ENCODE measurements at regions not wholly inside any gene's neighbourhood (a gene's known extent, or its start where the extent isn't known, plus 50 kb on each side); places are given as distances from the start of the nearest gene placed in this dataset.

DNA sequence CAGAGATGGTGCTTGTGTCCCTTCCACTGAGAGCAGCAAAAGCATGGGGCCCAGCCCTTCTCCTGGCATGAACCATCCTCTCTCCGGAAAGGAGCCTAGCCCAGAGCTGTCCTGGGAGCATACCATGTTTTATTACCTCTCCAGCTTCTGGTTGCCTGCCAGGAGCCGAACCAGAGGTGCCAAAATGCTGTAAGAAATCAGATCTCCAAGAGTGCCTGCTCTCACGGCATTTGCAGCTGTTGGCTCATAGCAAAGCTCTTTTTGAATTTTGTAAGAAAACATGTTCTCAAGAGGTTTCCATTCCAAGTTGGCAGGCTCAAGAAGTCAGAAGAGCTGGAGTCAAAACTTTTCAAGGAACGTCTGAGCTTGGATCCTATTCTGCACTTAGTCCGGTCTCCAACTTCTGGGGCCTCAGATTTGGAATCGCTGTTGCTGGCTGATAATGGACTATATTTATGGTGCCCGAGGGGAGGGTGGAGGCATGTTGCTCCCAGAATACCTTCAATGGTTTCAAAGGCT, 211.7 kb upstream of the MKI67 start:
- H3K27ac Mint-ChIP-seq = no peak overlapping the region
- H3K36me3 Mint-ChIP-seq (ENCODE audit: low read depth) = no peaks in the 10 kb centered on the region
- H3K27me3 Mint-ChIP-seq (ENCODE audit: low read depth) = no peaks in the 10 kb centered on the region
- intact Hi-C loops (cut with micrococcal nuclease) = no loop called here
- H3K9me3 Mint-ChIP-seq = no peaks in the 10 kb centered on the region
- H3K4me3 Mint-ChIP-seq (ENCODE audit: low read depth) = no peak overlapping the region
- no peaks in the 10 kb centered on the region for H3K4me1 Mint-ChIP-seq (ENCODE audit: low read depth)
- no peak for DNase-seq (ENCODE audit: low spot score)

DNA sequence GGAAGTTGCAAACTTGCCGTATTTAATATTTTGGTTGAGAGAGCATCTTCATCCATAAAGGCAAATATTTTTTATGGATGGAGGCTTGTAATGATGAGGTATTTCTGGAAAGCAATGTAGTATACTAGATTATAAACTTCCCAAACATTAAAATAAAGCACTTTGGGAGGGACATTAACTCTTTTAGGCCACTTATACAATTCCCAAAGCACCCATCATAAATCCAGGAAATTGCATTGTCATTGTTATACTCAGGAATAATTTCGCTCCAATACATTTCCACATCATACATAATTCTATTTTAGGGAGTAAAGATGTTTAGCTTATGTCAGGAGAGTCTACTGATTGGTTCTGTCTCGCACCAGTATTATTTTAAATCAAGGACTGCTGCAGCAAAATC, 212.7 kb upstream of the MKI67 start:
- intact Hi-C loops (cut with micrococcal nuclease) = no loop called here
- no peak overlapping the region for H3K27ac Mint-ChIP-seq
- H3K4me3 Mint-ChIP-seq (ENCODE audit: low read depth) = no peak overlapping the region
- H3K4me1 Mint-ChIP-seq (ENCODE audit: low read depth) = no peaks in the 10 kb centered on the region
- H3K27me3 Mint-ChIP-seq (ENCODE audit: low read depth) = peaks cover 2% of the 10 kb centered on the region
- DNase-seq (ENCODE audit: low spot score) = no peak
- H3K9me3 Mint-ChIP-seq = no peaks in the 10 kb centered on the region
- no peaks in the 10 kb centered on the region for H3K36me3 Mint-ChIP-seq (ENCODE audit: low read depth)

DNA sequence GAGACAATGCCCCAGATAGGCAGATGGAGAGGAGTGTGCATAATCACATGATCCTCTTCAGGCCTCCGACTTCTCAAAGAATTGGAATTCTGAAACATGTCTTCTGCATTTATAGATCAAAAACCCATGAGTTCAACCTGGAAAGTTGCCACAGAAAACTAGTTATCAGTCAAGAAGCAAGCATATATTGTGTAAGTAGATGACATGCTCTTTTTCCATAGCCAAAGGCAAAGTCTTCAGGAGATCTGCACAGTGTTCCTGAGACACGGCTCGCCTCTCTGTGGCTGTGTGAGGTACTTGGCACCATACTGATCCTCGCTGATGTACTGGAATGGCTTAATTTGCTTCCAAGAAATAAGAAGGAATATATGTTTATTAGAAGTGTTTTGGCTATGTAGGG, 213.5 kb upstream of the MKI67 start:
- Mint-ChIP-seq H3K4me1 (ENCODE audit: low read depth) (no peaks in the 10 kb centered on the region), H3K36me3 (ENCODE audit: low read depth) (no peaks in the 10 kb centered on the region)
- intact Hi-C loops (cut with micrococcal nuclease) = no loop called here

DNA sequence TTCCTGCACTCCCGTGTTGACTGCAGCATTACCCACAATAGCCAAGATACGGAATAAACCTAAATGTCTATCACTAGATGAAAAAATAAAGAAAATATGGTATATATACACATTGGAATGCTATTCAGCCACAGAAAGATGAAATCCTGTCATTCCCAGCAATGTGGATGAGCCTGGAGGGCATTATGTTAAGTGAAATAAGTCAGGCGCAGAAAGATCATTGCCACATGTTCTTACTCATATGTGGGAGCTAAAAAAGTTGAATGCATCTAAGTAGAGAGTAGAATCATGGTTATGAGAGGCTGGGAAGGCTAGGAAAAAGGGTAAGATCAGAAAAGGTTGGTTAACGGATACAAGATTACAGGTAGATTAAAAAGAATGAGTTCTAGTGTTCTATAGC, 219.1 kb upstream of the MKI67 start:
- intact Hi-C loops (cut with micrococcal nuclease) = no loop called here
- Mint-ChIP-seq H3K27me3 (ENCODE audit: low read depth) (peaks cover 6% of the 10 kb centered on the region), H3K36me3 (ENCODE audit: low read depth) (no peaks in the 10 kb centered on the region), H3K4me1 (ENCODE audit: low read depth) (no peaks in the 10 kb centered on the region), H3K4me3 (ENCODE audit: low read depth) (no peak overlapping the region), H3K27ac (no peak overlapping the region), H3K9me3 (no peaks in the 10 kb centered on the region)
- DNase-seq (ENCODE audit: low spot score) = no peak

More for the DNA sequence above, 213.5 kb upstream of the MKI67 start:
- no peak overlapping the region for H3K4me3 Mint-ChIP-seq (ENCODE audit: low read depth)
- H3K9me3 Mint-ChIP-seq = no peaks in the 10 kb centered on the region
- peaks cover 3% of the 10 kb centered on the region for H3K27me3 Mint-ChIP-seq (ENCODE audit: low read depth)
- H3K27ac Mint-ChIP-seq = no peak overlapping the region
- DNase-seq (ENCODE audit: low spot score) = no peak

DNA sequence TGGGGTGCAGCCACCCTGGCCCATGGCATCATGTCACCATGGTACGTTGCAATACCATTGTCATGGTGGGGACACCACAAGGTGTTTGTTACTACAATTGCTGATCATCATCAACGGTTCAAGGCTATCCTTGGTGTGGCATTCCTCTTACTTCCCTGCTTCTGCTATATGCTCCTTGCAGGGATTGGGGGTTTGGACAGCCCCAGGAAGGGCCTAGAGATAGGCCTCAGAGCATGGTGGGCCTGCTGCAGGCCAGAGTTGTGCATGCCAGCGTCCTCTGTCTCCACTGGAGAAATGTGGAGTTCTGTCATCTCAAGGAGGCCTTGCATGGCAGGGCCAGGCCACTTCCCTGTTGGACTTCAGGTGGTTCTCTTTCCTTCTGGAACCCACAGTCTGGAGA, 234.6 kb upstream of the MKI67 start:
- Mint-ChIP-seq H3K9me3 (no peaks in the 10 kb centered on the region), H3K36me3 (ENCODE audit: low read depth) (no peaks in the 10 kb centered on the region), H3K27ac (no peak overlapping the region), H3K4me3 (ENCODE audit: low read depth) (no peak overlapping the region), H3K27me3 (ENCODE audit: low read depth) (no peaks in the 10 kb centered on the region), H3K4me1 (ENCODE audit: low read depth) (no peaks in the 10 kb centered on the region)
- no peak for DNase-seq (ENCODE audit: low spot score)
- intact Hi-C loops (cut with micrococcal nuclease) = no loop called here

DNA sequence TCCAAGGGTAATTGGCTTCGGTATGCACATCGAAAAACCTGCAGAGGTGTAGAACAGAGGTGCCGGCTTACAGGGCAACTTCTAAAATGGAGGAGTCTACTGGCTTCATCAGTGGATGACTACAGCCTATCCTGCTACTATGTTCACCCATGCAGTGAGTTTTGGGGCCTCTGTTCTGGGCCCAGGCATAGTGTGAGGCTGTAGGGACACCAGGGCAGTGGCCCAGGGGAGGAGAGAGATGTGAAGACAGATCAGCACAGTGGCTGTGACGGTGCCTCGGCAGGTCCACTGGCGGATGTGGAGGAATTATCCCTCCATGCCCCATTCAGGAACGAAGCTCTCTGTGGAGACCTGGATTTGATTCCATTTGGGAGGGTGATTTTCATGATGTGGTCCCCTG, 235.3 kb upstream of the MKI67 start:
- no peak overlapping the region for H3K27ac Mint-ChIP-seq
- no peak overlapping the region for H3K4me3 Mint-ChIP-seq (ENCODE audit: low read depth)
- no peaks in the 10 kb centered on the region for H3K9me3 Mint-ChIP-seq
- H3K36me3 Mint-ChIP-seq (ENCODE audit: low read depth) = no peaks in the 10 kb centered on the region
- H3K27me3 Mint-ChIP-seq (ENCODE audit: low read depth) = no peaks in the 10 kb centered on the region
- no peaks in the 10 kb centered on the region for H3K4me1 Mint-ChIP-seq (ENCODE audit: low read depth)
- intact Hi-C loops (cut with micrococcal nuclease) = no loop called here
- DNase-seq (ENCODE audit: low spot score) = no peak

DNA sequence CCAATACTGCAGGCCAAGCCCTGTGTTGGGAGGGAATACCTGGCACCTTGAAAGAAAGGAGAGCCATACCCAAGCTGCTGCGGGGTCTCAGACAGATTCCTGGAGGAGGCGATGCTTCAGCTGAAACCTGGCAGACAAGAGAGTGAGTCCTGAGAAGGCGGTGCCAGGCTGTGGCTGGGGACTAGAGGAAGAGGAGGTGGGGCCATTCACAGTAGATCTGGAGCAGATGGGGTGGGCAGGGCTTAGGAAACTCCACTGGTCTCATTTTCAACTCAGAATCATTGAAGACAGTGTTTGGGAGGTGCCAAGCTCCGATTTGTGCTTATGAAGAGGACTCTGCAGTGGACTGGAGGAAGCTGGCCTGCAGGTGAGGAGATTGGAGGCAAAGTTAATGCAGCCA, 236.3 kb upstream of the MKI67 start:
- no peaks in the 10 kb centered on the region for H3K4me1 Mint-ChIP-seq (ENCODE audit: low read depth)
- H3K4me3 Mint-ChIP-seq (ENCODE audit: low read depth) = no peak overlapping the region
- H3K36me3 Mint-ChIP-seq (ENCODE audit: low read depth) = no peaks in the 10 kb centered on the region
- intact Hi-C loops (cut with micrococcal nuclease) = no loop called here
- no peak overlapping the region for H3K27ac Mint-ChIP-seq
- H3K27me3 Mint-ChIP-seq (ENCODE audit: low read depth) = no peaks in the 10 kb centered on the region
- H3K9me3 Mint-ChIP-seq = no peaks in the 10 kb centered on the region
- DNase-seq (ENCODE audit: low spot score) = no peak

DNA sequence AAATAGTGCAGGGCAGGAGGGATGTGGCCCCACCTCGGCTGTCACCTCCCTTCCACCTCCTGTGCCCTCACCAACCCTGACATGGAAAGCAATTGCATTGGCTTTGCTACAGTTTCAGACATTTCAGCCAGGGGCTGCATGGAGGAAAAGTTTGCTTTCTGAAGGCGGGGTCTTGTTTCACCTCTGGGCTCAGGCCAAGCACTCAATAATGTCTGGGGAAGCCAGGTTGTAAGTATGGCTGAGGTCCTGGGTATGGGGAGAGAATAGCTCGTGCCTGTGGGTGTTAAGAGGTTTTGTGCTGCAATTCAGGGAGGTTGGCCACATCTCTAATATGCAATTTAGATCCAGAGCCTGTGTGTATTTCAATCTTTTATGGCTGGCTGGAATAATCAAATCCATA, 238.4 kb upstream of the MKI67 start:
- Mint-ChIP-seq H3K36me3 (ENCODE audit: low read depth) (no peaks in the 10 kb centered on the region), H3K27me3 (ENCODE audit: low read depth) (no peaks in the 10 kb centered on the region), H3K9me3 (no peaks in the 10 kb centered on the region), H3K4me1 (ENCODE audit: low read depth) (no peaks in the 10 kb centered on the region), H3K4me3 (ENCODE audit: low read depth) (no peak overlapping the region), H3K27ac (no peak overlapping the region)
- DNase-seq (ENCODE audit: low spot score) = no peak
- intact Hi-C loops (cut with micrococcal nuclease) = no loop called here

DNA sequence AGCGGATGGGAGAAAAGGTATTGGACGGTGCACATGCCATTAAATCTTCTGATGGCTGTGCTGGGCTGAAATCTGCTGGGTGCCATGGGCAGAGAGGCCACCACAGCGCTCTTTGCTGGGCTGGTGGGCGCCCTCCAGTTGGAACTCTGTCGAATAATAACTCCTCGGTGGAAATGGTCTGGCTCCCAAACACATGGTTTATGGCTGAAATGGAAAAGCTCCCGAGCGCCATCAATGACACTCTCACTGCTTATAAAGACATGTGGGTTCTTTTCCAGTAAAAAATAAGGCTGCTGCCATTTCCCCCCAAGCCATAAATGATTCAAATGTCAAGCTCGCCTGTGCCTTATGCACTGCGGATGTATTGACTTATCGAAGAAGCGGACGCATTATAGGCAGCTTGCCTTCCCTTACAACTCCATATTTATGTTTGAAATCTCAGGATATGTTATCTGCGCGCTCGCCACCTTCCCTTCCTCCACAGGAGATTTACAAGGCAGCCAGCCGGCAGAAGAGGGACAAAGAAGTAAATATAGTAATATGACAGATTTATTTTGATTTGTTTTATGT, 239.0 kb upstream of the MKI67 start:
- intact Hi-C loops (cut with micrococcal nuclease) = no loop called here
- Mint-ChIP-seq H3K27me3 (ENCODE audit: low read depth) (no peaks in the 10 kb centered on the region), H3K9me3 (no peaks in the 10 kb centered on the region), H3K27ac (no peak overlapping the region), H3K4me1 (ENCODE audit: low read depth) (no peaks in the 10 kb centered on the region), H3K36me3 (ENCODE audit: low read depth) (no peaks in the 10 kb centered on the region), H3K4me3 (ENCODE audit: low read depth) (no peak overlapping the region)
- DNase-seq (ENCODE audit: low spot score) = no peak

DNA sequence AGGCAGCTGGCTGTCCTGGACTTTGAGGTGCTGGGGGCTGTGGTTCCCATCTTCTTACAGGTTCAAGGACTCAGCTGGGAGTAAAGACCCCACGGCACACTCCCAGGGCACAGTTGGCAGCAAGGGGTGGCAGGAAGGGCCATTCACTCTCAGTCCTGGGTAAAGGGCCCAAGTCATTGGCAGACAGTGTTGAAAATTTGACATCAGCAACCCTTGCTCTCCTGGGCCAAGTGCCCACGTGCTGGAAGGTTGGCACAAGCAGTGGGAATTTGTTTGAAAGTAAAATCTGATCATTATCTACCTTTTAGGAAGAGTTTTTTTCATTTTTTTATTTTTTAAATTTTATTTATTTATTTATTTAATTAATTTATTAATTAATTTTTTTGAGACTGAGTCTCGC, 241.6 kb upstream of the MKI67 start:
- no peak overlapping the region for H3K4me3 Mint-ChIP-seq (ENCODE audit: low read depth)
- intact Hi-C loops (cut with micrococcal nuclease) = no loop called here
- H3K4me1 Mint-ChIP-seq (ENCODE audit: low read depth) = peaks cover under 1% of the 10 kb centered on the region
- H3K27ac Mint-ChIP-seq = no peak overlapping the region
- H3K27me3 Mint-ChIP-seq (ENCODE audit: low read depth) = peaks cover 6% of the 10 kb centered on the region
- no peaks in the 10 kb centered on the region for H3K36me3 Mint-ChIP-seq (ENCODE audit: low read depth)
- DNase-seq (ENCODE audit: low spot score) = no peak
- no peaks in the 10 kb centered on the region for H3K9me3 Mint-ChIP-seq

DNA sequence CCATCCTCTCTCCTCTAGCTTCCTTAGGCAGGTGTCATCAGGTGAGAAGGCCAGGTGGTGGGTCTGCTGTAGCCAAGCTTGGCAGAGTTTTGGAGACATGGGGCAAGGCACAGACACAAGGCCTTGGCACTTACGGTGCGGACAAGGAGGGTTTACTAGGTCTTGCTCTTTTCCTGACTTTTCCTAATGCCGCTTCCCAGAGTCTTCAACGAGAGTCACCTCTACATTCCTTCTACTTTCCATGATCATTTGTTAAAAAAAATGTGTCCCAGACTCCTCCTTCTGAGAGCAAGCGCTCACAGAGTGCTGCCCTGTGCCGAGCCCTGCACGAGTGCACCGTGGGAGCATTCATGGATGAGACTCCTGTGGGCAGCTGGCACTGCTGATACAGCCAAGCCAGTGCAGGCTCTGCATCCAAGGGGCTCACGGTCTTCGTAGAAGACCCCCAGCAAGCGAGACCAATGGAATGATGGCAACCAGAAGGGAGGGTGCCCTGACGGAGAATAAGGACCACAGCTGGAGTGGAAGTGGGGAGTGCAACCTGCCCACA, 243.0 kb upstream of the MKI67 start:
- Mint-ChIP-seq H3K4me1 (ENCODE audit: low read depth) (peaks cover 7% of the 10 kb centered on the region), H3K27ac (no peak overlapping the region), H3K4me3 (ENCODE audit: low read depth) (no peak overlapping the region), H3K9me3 (no peaks in the 10 kb centered on the region), H3K27me3 (ENCODE audit: low read depth) (peaks cover 7% of the 10 kb centered on the region), H3K36me3 (ENCODE audit: low read depth) (no peaks in the 10 kb centered on the region)
- no peak for DNase-seq (ENCODE audit: low spot score)
- intact Hi-C loops (cut with micrococcal nuclease) = no loop called here

DNA sequence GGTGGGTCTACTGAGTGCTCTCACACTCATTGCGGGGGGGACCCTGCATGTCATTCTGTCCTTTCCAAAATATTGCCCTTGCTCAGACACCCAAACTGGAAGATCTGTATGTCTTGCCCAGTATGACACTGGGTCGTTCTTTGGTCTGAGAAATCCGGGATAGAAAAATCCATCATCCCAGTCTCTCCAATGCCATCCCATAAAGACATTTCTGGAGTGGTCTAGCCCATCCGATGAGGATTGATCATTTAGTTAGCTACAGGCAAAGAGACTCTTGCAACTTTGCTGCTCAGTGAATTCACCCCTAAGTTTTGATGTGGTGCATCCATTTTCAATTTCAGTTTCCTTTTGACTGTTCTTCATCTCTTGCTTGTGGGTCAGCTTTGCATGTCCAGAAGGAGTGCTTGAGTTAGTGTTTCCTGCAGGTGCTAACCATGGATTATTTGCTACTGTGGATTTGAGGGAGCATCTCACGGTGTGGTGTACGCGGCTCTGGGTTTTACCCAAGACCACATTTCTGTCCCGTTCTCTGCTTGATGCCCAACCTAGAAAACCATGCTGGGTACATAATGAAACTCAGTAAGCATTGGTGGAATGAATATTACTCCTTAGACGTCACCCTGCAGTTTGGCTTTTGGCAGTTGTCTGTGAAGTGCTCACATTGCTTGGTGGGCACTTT, 247.0 kb upstream of the MKI67 start:
- peaks cover 7% of the 10 kb centered on the region for H3K4me1 Mint-ChIP-seq (ENCODE audit: low read depth)
- no peak for DNase-seq (ENCODE audit: low spot score)
- no peak overlapping the region for H3K27ac Mint-ChIP-seq
- no peak overlapping the region for H3K4me3 Mint-ChIP-seq (ENCODE audit: low read depth)
- H3K36me3 Mint-ChIP-seq (ENCODE audit: low read depth) = no peaks in the 10 kb centered on the region
- H3K27me3 Mint-ChIP-seq (ENCODE audit: low read depth) = peaks cover 7% of the 10 kb centered on the region
- no peaks in the 10 kb centered on the region for H3K9me3 Mint-ChIP-seq
- intact Hi-C loops (cut with micrococcal nuclease) = no loop called here

DNA sequence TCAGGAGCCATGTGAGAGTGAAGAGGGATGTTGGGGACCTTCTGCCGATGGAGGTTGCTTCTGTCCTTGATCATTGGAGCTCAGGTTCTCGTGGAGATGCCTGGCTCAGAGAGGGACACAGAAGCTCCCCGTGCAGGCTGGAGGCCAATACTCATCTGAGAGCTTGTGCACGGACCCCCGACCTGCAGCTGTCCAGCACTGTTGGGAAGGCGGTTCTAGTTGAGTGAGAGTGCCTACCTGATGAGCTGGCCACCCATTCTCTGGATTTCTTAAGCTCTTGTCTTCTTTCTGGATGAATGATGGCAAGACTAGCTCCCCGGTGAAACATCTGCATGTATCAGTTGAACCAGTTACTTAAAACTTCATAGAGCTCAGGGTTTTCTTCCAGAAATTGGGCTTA, 247.6 kb upstream of the MKI67 start:
- Mint-ChIP-seq H3K27ac (no peak overlapping the region), H3K36me3 (ENCODE audit: low read depth) (no peaks in the 10 kb centered on the region), H3K4me1 (ENCODE audit: low read depth) (peaks cover 7% of the 10 kb centered on the region), H3K4me3 (ENCODE audit: low read depth) (no peak overlapping the region), H3K9me3 (no peaks in the 10 kb centered on the region), H3K27me3 (ENCODE audit: low read depth) (peaks cover 7% of the 10 kb centered on the region)
- intact Hi-C loops (cut with micrococcal nuclease) = no loop called here
- DNase-seq (ENCODE audit: low spot score) = no peak

Data from activated T-helper 2 cell treated with anti-CD3 and anti-CD28 coated beads, Interferon-gamma antibody, Interleukin-2, Interleukin-4, amounts not matched to agents 10 μg/mL and 5 μg/mL and 100 μg/mL, durations not matched to agents 14 hours and 24 hours and 36 hours (primary cell).